Spleen (tissue), 11 donors: ENCODE measurements at regions not wholly inside any gene's neighbourhood (a gene's known extent, or its start where the extent isn't known, plus 50 kb on each side); places are given as distances from the start of the nearest gene placed in this dataset.

ENCODE experiments used
- DNase-seq: peaks from one replicate; pipeline ENCODE4 v3.0.0-alpha.2; 2020
- H3K27ac ChIP-seq, 8 donors: fragments of 200-600 bp; sonication (generic) in 7 of 8; 1 replicate in 4 of 8; 2 replicates in 4 of 8; pipeline versions ENCODE4 v1.5.0 to v1.8.0; 2016 to 2021; ENCODE audit warnings: inconsistent platforms in 4 of 8, mild to moderate bottlenecking in 4 of 8, moderate library complexity in 1 of 8
- H3K27me3 ChIP-seq, 7 donors: fragments of 200-600 bp; sonication (generic) in 6 of 7; replicated peaks in 1 of 7; 1 replicate in 4 of 7; 2 replicates in 3 of 7; pipeline versions ENCODE4 v1.5.0 to v1.8.0; 2016 to 2021; ENCODE audit warnings: inconsistent platforms in 3 of 7, mild to moderate bottlenecking in 1 of 7
- H3K36me3 ChIP-seq, 6 donors: fragments of 200-600 bp; sonication (generic) in 5 of 6; 1 replicate in 4 of 6; 2 replicates in 2 of 6; pipeline versions ENCODE4 v1.5.0 to v1.8.0; 2016 to 2021; ENCODE audit warnings: inconsistent platforms in 2 of 6
- H3K4me1 ChIP-seq, 6 donors: fragments of 200-600 bp; sonication (generic) in 5 of 6; 1 replicate in 3 of 6; 2 replicates in 3 of 6; pipeline versions ENCODE4 v1.5.0 to v1.8.0; 2016 to 2021; ENCODE audit warnings: inconsistent platforms in 3 of 6
- H3K4me3 ChIP-seq, 8 donors: fragments of 200-600 bp; sonication (generic) in 7 of 8; 1 replicate in 4 of 8; 2 replicates in 4 of 8; pipeline versions ENCODE4 v1.5.0 to v1.8.0; 2016 to 2021; ENCODE audit warnings: inconsistent platforms in 4 of 8, mild to moderate bottlenecking in 4 of 8, moderate library complexity in 2 of 8
- H3K9me3 ChIP-seq, 8 donors: fragments of 200-600 bp; sonication (generic) in 7 of 8; 1 replicate in 4 of 8; 2 replicates in 4 of 8; pipeline versions ENCODE4 v1.5.0 to v1.8.0; 2016 to 2021; ENCODE audit warnings: inconsistent platforms in 4 of 8
- CTCF ChIP-seq, 11 experiments: fragments of 200-600 bp in 7 of 11; fragments of 450-650 bp in 4 of 11; sonication (generic) in 4 of 11; IDR thresholded peaks in 8 of 11; conservative IDR thresholded peaks in 3 of 11; 1 replicate in 7 of 11; 2 replicates in 4 of 11; pipeline versions ENCODE4 v1.4.0 to v1.8.0; 2016 to 2021; ENCODE audit warnings: antibody characterized with exemption in 11 of 11, inconsistent platforms in 4 of 11, mild to moderate bottlenecking in 1 of 11
- POLR2A ChIP-seq, 3 donors: fragments of 450-650 bp; IDR thresholded peaks; one replicate each; pipeline ENCODE4 v1.5.1; 2017; ENCODE audit warnings: antibody characterized with exemption in 3 of 3, mild to moderate bottlenecking in 1 of 3
- POLR2AphosphoS5 ChIP-seq, 3 donors: sonication (generic); formaldehyde crosslinking; IDR thresholded peaks; one replicate each; pipeline ENCODE4 v1.5.1; 2017; ENCODE audit warnings: antibody characterized with exemption in 3 of 3
- WGBS, 5 donors: extraction: QIAGEN DNeasy Blood & Tissue Kit in 3 of 5; methylation state at CpG; one replicate each; pipeline versions ENCODE4 v1.1.5 to v1.1.7; 2013 to 2018; 5-methylcytosine and 5-hydroxymethylcytosine counted together
- intact Hi-C: fragments of 100-400 bp; cut with DNase I; formaldehyde crosslinking; loops from one replicate; pipeline ENCODE4 v1.15.0; 2023; ENCODE audit warnings: low total_unique reads
- donor health status: healthy with polysubstance abuse.
- donor health status: DM: no; HTN: no; CAD: no; lungs with moderate emphysema.
- donor health status: DM: no; HTN: no; CAD: no.
- donor health status: Bipolar disorder and iron deficiency.
- donor health status: healthy.
- donor health status: DM: no; HTN: no; CAD: no.
- donor health status: DM: yes; HTN: yes; CAD: no.

GRCh38 chr16:26263406-26263805 is 571.6 kb downstream of the HS3ST4 start:
- TF ChIP-seq CTCF (IDR thresholded peaks at IDR 0.05 in 8 of 11, conservative IDR thresholded peaks at IDR 0.05 in 3 of 11) (no peak), POLR2AphosphoS5 (IDR thresholded peaks at IDR 0.05) (no peak), POLR2A (IDR thresholded peaks at IDR 0.05) (no peak)
- H3K9me3 ChIP-seq = no peaks in the 10 kb centered on the region
- H3K27me3 ChIP-seq = no peaks in the 10 kb centered on the region
- intact Hi-C loops = no loop called here
- WGBS, 5 donors = 29 to 43% (median 37%) methylated on average over 2 of the region's 2 CpGs
- H3K36me3 ChIP-seq = no peaks in the 10 kb centered on the region
- H3K4me1 ChIP-seq = no peaks in the 10 kb centered on the region
- no peak overlapping the region for H3K27ac ChIP-seq
- H3K4me3 ChIP-seq = no peak overlapping the region
- no peak for DNase-seq

- intact Hi-C loops = no loop called here
- H3K36me3 ChIP-seq = no peaks in the 10 kb centered on the region
- DNase-seq = no peak
- no peaks in the 10 kb centered on the region for H3K9me3 ChIP-seq
- TF ChIP-seq CTCF (IDR thresholded peaks at IDR 0.05 in 8 of 11, conservative IDR thresholded peaks at IDR 0.05 in 3 of 11) (no peak), POLR2AphosphoS5 (IDR thresholded peaks at IDR 0.05) (no peak), POLR2A (IDR thresholded peaks at IDR 0.05) (no peak)
- H3K27ac ChIP-seq = no peak overlapping the region
- H3K4me3 ChIP-seq = no peak overlapping the region
- 56 to 73% (median 69%) methylated on average over 3 of the region's 3 CpGs for WGBS, 5 donors
- H3K4me1 ChIP-seq = no peaks in the 10 kb centered on the region
- no peaks in the 10 kb centered on the region for H3K27me3 ChIP-seq
Measured at GRCh38 chr16:26267641-26268040, 575.9 kb downstream of the HS3ST4 start.

- no peak overlapping the region for H3K4me3 ChIP-seq
- no peaks in the 10 kb centered on the region for H3K4me1 ChIP-seq
- TF ChIP-seq CTCF (IDR thresholded peaks at IDR 0.05 in 8 of 11, conservative IDR thresholded peaks at IDR 0.05 in 3 of 11) (no peak), POLR2AphosphoS5 (IDR thresholded peaks at IDR 0.05) (no peak), POLR2A (IDR thresholded peaks at IDR 0.05) (no peak)
- H3K27ac ChIP-seq = no peak overlapping the region
- H3K9me3 ChIP-seq = no peaks in the 10 kb centered on the region
- H3K36me3 ChIP-seq = no peaks in the 10 kb centered on the region
- no peak for DNase-seq
- intact Hi-C loops = no loop called here
- H3K27me3 ChIP-seq = no peaks in the 10 kb centered on the region
Measured at GRCh38 chr16:26269673-26270072, 577.9 kb downstream of the HS3ST4 start.

GRCh38 chr16:26273607-26274006 is 581.8 kb downstream of the HS3ST4 start:
- Histone ChIP-seq H3K27ac (no peak overlapping the region), H3K4me3 (no peak overlapping the region)

More at GRCh38 chr16:26273607-26274006, 581.8 kb downstream of the HS3ST4 start:
- 44 to 80% (median 49%) methylated on average over 3 of the region's 3 CpGs for WGBS, 5 donors
- Histone ChIP-seq H3K27me3 (no peaks in the 10 kb centered on the region), H3K4me1 (no peaks in the 10 kb centered on the region), H3K9me3 (peaks cover 0 to 27% (median 14%) of the 10 kb centered on the region in 8 donors), H3K36me3 (no peaks in the 10 kb centered on the region)
- intact Hi-C loops = no loop called here
- TF ChIP-seq POLR2A (IDR thresholded peaks at IDR 0.05) (no peak), POLR2AphosphoS5 (IDR thresholded peaks at IDR 0.05) (no peak), CTCF (IDR thresholded peaks at IDR 0.05 in 8 of 11, conservative IDR thresholded peaks at IDR 0.05 in 3 of 11) (no peak)
- no peak for DNase-seq
